ENCODE measurements at regions not wholly inside any gene's neighbourhood (a gene's known extent, or its start where the extent isn't known, plus 50 kb on each side); places are given as distances from the start of the nearest gene placed in this dataset.

- TF ChIP-seq GABPB2 (CRISPR knock-in tag; conservative IDR thresholded peaks at IDR 0.05) = no peak
- TF ChIP-seq ZNF717 (CRISPR knock-in tag; IDR thresholded peaks at IDR 0.05) = no peak
- TF ChIP-seq ZC3H4 (CRISPR knock-in tag; IDR thresholded peaks at IDR 0.05; ENCODE audit: borderline replicate concordance) = no peak
- no peak for TF ChIP-seq ZNF592 (IDR thresholded peaks at IDR 0.05)
- no peak for TF ChIP-seq ZNF780A (CRISPR knock-in tag; IDR thresholded peaks at IDR 0.05)
These were observed 109.2 kb downstream of the TOMM20 start (continued) for GRCh38 chr1:235019471-235019870.

- Histone ChIP-seq H3K9me1 (ENCODE audit: control insufficient read depth, insufficient read depth, low read length) (no peaks in the 10 kb centered on the region), H3K79me2 (ENCODE audit: control insufficient read depth, insufficient read depth, low read length) (no peaks in the 10 kb centered on the region), H3K4me1 (replicated peaks in 1 of 2; ENCODE audit: control insufficient read depth in 2 of 2, insufficient read depth in 2 of 2, low read length in 2 of 2) (peaks cover 0 to 13% of the 10 kb centered on the region in 2 experiments; a peak in 4 of 5 replicates), H4K20me1 (replicated peaks; ENCODE audit: control insufficient read depth, insufficient read depth, low read length) (no peaks in the 10 kb centered on the region), H3K9ac (ENCODE audit: insufficient read depth in 1 of 2, low read depth in 2 of 2, low read length in 2 of 2) (no peak overlapping the region), H2AFZ (ENCODE audit: low read depth, low read length) (0 out of 2 replicates have a peak overlapping the region, but pooled peaks have one; percentile 34), H3K9me3 (replicated peaks; ENCODE audit: control insufficient read depth, insufficient read depth, low read depth, low read length) (no peaks in the 10 kb centered on the region), H3K4me3 (no peak overlapping the region), H3K36me3 (ENCODE audit: control insufficient read depth, insufficient read depth, low read length) (no peaks in the 10 kb centered on the region), H3K4me2 (ENCODE audit: insufficient read depth, low read length) (no peak overlapping the region), H3K27me3 (ENCODE audit: control insufficient read depth in 2 of 2, insufficient read depth in 2 of 2, low read length in 2 of 2) (peaks cover 0 to 3% of the 10 kb centered on the region in 2 experiments; a peak in 1 of 5 replicates), H3K27ac (ENCODE audit: extremely low read depth, low read depth, low read length) (no peak overlapping the region)
- peak in 1 of 4 experiments; percentile 39 for DNase-seq (ENCODE audit: extremely low read depth in 1 of 4, low spot score in 3 of 4)
- intact Hi-C loops (cut with micrococcal nuclease) (no loop called here), in situ Hi-C loops (cut with MboI) (no loop called here)
- ATAC-seq = no peak
- POLR2A ChIA-PET = interaction anchor here (0.6 to 0.9 kb wide), 3 partner anchors 9 to 791 kb away, joined by 3 to 4 read pairs (median 3); no protein-coding TSS in a partner anchor
- 26% methylated on average over 3 of the region's 3 CpGs for WGBS (ENCODE audit: insufficient coverage, low coverage, missing lambda C conversion rate)
- FAIRE-seq = no peak
- no TSS peak for BruUV-seq (replicated peaks)
- CTCF ChIA-PET (ENCODE audit: low intra/inter-chr PET ratio) = no interaction called here
- TF ChIP-seq EGR1 (conservative IDR thresholded peaks at IDR 0.05) (peak; percentile 93), YY1 (IDR thresholded peaks at IDR 0.05; ENCODE audit: borderline replicate concordance in 1 of 3, control insufficient read depth in 1 of 3, extremely low read depth in 1 of 3, insufficient read depth in 3 of 3, insufficient read length in 1 of 3, insufficient replicate concordance in 2 of 3, low read depth in 1 of 3, low read length in 2 of 3) (no peak), MEIS2 (IDR thresholded peaks at IDR 0.05; ENCODE audit: partially characterized antibody) (peak; percentile 69)
These were observed 109.8 kb downstream of the TOMM20 start for GRCh38 chr1:235018720-235019444.

Data from K562 (cell line).